GDM1 (cell line): ENCODE measurements at regions not wholly inside any gene's neighbourhood (a gene's known extent, or its start where the extent isn't known, plus 50 kb on each side); places are given as distances from the start of the nearest gene placed in this dataset.
"Not testable (repeated sequence)": the region's sequence is repeated elsewhere in the genome, so short reads cannot be mapped to it uniquely, and the experiment has no call there.

Source experiments
- DNase-seq: peaks from one replicate; lab custom pipeline; 2025; lab: John Stamatoyannopoulos, UW

DNA sequence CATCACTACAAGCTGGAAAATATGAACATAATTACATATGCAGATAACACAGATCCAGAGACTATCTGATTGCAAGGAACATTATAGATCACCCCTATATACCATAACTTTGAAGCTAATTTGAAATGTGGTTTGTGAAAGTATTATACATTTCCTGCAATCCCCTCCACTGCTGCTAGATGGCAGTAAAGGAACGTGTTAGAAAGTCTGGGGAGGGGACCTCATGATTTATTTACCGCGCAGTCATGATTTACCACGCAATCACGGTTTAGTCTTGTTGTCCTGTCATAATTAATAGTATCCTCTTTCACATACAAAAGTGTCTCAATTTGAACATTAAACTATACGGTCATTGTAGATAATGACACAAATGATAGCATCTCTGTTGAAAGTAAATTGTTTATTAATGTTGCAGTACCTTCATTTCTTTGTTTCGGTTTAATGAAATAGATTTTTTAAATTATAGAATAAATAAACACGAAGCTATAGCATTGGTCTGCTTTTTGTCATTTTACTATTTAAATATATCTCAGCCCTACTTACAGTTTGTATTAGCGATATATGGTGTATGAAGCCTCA is 145.3 kb upstream of the PRSS1 start:
- peak; percentile 52 for DNase-seq

DNA sequence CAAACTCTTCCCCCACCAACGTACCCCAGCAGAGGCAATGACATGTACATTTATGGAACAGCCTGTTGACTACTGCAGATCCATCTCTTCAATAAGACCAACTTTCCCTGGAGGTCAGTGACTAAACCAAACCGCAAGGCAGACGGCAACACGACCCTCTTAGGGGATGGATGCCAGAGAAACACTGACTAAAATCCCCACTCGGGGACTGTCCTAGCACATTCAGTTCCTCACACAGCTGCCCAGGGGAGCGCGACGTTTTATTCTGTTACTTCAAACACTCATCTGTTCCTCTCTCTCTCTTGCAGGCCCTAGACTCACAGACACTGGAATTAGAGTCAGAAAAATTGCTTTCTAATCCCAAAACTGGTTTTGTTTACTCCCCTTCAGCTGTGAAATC is 146.5 kb upstream of the PRSS1 start:
- no peak for DNase-seq

DNA sequence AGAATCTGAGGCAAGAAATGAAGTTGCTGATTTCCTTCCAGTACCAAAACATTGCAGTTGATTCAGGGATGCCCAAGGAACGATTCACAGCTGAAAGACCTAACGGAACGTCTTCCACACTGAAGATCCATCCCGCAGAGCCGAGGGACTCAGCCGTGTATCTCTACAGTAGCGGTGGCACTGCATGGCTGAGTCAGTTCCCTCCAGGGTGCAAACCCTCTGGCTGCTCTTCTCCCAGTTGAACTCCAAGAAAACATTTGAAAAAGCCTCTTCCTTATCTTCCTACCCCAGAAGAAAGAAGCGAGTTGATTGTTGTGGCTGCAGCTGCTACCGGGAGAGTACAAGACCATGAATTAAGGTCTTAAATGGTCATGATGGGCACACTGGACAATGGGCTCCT is 147.1 kb upstream of the PRSS1 start:
- DNase-seq, result no peak

DNA sequence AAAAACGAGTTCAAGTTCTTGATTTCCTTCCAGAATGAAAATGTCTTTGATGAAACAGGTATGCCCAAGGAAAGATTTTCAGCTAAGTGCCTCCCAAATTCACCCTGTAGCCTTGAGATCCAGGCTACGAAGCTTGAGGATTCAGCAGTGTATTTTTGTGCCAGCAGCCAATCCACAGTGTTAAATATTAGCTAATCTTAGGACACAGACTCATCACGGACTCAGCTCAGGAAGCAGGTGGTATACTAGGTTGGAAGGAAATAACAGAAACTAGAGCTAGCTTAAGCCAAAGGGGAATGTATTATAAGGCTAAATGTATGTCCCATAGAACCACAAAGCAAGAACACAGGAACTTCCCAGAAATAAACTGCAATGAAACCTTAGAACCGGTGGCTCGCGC is 151.0 kb upstream of the PRSS1 start:
- DNase-seq, result peak; percentile 57

DNA sequence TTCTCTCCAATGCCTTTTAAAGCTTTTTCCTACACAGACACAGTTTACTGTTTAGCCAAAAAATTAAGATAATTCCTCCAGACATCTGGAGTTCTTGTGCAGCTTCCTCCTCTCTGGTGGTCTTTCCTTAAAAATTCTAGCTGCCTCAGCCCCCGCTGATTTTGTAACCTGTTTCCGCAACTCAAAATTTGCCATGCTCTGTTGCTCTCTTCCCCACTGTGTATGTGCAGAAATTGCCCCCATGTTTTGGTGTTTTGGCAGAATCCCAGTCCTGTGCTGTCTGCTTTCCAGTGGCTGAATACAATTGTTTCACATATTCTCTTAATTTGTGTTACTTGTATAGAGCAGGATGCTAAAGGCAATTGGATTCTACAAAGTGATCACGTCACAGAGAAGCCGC is 151.7 kb upstream of the PRSS1 start:
- no peak for DNase-seq

DNA sequence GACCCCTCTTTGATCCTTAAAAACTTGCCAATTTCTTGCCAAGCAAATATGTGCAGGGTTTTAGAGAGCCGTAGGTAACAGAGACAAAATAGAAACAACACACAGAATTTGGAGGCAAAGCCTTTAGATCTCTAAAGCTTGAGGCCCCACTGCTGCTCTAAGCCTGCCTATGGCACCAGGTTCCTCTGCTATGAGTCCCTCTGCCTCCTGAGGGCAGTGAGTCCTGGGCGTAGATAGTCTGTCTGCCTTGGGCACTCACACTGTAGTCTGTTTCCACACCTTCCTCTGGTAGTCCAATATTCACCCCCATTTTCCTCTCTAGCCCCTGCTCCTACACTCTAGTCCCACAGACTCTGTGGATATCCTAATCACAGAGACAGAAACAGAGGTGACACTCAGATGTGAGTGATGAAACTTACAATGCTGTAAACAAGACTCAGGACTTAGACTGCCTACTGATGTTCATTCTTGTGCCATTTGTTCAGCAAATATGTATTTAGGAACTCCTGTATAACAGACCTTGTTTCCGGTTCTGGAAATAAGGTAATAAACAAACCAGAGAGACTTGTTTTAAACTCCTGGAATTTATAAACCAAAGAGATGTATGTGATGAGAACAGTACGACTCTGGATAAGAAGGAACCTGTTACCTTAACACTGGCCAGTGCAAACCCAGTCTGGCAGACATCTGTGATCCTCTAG is 153.3 kb upstream of the PRSS1 start:
- no peak for DNase-seq

DNA sequence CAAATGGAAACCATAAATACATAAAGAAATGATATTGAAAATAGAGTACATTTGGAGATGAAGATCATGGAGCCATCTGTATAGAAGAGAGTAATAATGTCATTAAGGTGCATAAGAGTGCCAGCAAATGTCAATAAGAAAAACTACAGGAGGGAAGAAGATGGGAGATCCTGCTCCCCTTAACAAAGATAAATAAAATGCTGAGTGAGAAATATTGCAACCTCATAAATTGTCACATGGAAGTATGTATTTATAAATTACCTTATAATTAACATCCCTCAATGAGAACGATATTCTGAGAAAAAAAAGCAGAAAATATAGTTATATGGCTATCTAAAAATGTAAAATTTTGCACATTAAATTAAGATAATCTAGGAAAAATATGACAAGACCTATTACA is 155.2 kb upstream of the PRSS1 start:
- no peak for DNase-seq

DNA sequence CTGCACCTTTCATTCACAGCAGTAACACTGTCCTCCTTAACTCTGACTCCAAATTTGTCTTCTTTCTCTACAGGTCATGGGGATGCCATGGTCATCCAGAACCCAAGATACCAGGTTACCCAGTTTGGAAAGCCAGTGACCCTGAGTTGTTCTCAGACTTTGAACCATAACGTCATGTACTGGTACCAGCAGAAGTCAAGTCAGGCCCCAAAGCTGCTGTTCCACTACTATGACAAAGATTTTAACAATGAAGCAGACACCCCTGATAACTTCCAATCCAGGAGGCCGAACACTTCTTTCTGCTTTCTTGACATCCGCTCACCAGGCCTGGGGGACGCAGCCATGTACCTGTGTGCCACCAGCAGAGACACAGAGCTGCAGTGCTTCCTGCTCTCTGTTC is 156.2 kb upstream of the PRSS1 start:
- DNase-seq, result no peak

DNA sequence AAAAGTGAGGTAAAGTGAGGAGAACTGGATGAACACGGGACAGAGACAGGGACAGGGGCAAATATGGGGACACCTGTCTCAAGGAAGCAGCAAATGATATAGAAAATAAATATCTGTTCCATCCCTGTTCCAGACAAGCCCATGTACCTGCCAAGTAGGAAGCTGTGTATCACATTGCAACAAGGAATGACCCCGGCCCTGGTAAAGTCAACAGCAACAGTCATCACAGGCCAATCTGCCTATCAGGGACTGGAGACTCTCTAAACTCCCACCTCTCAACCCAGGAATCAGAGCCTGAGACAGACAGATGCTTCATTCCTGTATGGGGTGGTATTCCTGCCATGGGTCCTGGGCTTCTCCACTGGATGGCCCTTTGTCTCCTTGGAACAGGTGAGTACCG is 156.6 kb upstream of the PRSS1 start:
- DNase-seq, result no peak

DNA sequence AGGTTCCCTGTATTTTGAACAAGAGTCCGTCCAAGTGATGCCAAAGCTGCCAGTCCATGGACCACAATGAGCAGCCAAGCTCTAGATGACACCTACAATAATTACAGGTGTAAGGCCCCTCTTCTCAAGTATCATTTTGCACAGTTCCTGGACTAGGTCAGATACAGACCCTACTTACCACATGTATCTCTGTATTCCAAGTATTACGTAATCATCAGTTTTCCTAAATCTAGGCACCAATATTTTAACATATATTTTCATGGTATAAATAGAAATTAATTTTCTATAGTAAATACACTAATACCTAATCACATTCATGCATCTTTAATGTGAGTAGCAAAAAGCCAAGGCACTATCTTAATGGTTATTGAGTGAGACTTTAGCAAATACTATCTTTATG is 157.0 kb upstream of the PRSS1 start:
- no peak for DNase-seq

DNA sequence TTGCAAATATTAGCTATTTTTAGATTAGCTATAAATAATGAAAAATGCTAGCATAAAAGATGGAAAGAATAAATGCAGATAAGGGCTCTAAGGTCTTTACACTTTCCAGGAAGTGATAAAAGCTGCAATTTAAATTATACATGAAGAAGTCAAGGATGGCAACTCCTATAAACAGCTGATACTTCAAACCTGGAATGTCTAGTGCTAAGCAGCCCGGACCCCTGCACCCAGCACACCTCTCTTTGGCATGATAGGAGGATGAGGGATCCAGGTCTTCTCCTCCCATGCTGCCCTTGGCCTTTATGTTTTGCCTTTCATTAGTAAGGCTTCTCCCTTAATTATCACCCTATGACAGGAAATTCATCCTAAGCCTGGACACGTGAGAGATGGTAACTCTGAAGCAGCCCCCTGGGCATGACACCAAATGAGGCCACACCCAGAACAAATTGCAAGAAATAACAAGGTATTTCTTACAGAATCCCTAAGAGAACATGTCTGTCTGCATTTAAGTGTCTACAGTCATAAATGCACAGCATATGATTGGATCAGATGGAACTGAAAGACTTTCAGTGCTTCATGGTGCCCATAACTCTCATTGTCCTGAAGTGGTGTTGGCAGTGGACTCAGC is 158.3 kb upstream of the PRSS1 start:
- DNase-seq, result no peak

DNA sequence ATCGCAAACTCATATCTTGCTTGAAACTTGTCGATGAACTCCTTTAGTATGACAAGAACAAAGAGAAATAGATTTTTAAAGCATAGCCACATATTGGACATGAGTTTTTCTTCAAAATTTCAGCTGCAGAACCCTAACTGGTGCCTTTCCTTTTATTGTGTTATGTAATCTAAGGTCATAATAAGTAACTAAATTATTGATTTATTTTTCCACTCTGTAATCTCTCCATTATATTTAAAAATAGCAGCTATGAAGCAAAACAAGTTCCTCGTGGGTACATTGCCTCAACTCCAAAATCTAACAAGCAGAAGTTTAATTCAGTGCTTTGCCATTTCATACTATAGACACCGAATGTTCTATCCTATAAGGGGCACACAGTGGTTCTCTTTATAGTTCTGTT is 159.2 kb upstream of the PRSS1 start:
- no peak for DNase-seq

DNA sequence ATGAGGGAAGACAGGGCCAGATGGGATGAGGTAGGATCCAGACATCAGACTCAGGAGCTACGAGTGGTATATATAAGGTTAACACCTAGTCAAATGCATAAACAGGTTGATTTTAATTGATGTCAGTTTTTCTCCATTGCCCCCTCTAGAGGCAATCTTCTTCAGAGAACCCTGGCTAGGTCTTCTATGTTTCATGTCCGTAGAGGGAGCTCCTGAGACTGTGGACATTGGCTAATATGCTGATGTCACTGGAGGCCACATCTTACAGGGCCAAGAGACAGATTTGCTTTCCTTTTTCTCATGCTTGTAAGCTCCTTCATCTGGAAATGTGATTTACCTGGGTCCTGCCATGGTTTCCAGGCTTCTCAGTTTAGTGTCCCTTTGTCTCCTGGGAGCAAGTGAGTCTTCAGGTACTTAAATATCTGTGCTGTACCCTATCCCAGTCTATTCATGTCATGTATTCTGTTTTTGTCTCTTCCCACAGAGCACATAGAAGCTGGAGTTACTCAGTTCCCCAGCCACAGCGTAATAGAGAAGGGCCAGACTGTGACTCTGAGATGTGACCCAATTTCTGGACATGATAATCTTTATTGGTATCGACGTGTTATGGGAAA is 161.6 kb upstream of the PRSS1 start:
- DNase-seq, result peak; percentile 45

DNA sequence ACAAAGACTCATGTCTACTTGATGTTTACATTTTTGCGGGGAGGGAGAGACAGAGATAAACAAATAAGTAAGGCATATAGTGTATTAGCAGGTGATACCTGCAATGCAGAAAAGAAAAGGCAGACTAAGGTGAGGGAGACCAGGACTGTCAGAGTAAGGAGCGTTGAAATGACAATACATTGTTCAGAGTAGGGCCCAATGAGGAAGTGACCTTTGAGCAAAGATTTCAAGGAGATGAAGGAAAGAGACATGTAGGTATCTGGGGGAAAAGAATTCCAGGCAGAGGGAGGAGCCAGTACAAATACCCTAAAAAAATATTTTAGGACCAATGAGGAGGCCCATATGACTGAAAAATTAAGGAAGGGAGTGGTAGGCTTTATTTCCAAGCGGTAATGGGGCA is 162.7 kb upstream of the PRSS1 start:
- DNase-seq, result no peak

DNA sequence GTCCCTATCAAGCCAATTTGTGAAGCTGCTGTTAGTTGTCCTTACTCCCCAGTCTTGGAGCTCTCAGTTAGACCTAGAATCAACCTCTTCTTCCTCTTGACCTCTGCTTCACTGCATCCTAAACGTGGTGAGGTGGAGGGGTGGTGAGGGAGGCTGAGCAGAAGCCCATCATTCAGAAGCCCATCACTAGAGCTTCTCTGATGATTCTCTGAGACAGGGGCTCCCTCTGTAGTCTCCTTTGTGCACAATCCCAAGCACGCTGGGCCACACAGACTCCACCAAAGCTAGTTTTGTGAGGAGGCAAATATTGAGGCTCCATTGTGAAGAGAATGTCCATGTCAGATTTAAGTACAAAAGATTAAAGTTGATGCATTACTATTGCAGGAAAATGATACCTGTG is 163.8 kb upstream of the PRSS1 start:
- peak; percentile 47 for DNase-seq

DNA sequence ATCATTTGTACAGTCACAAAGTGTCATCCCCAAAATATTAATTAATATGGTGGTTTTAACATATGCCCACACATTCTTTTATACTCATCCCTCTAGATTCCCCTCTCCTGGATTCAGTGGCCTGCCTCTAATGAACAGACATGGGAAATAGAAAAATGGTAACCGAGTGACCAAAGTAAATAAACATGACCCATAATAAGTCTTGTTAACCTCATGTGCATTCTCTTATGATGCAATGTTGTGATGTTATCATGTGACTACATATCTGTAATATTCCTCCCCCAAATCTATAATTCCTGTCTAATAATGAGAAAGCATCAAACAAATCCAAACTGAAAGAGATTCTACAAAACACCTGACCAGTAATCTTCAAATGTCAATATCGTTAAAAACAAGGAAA is 164.5 kb upstream of the PRSS1 start:
- DNase-seq, result no peak

DNA sequence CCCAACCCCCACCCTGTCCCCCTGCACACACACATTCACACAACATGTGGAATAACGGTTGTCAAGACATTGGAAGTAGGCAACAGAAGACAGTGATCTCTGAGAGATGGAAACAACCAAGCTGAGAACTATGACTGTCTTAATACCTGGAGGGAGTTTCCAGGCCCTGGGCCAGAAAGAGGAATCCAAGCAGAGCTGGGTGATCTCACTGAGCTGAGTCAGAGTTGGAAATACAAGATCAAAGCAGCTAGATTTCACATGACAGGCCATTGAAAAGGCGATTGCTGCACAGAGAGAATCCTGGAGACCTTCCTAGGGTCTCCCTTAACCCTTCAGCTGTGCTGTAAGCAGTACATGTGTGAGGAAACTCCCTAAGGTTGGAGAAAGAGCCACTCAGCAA is 165.8 kb upstream of the PRSS1 start:
- DNase-seq, result no peak

DNA sequence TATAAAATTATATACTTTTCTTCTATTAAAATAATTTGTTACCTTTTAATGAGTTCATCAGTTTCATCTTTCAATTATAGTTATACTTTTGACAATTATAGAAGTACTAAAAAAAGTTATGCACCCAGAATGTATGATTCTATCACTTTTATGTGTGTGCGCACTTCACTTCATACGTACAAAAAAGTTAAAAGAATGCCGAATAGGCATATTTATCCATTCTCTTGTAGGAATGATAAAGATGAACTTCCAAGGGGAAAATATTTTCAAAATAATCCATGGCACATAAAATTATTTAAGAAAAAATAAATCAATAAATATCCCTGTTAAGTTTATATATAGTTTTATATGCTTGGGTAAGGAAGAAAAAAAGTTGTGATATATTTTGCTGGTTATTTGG is 166.9 kb upstream of the PRSS1 start:
- DNase-seq, result no peak

DNA sequence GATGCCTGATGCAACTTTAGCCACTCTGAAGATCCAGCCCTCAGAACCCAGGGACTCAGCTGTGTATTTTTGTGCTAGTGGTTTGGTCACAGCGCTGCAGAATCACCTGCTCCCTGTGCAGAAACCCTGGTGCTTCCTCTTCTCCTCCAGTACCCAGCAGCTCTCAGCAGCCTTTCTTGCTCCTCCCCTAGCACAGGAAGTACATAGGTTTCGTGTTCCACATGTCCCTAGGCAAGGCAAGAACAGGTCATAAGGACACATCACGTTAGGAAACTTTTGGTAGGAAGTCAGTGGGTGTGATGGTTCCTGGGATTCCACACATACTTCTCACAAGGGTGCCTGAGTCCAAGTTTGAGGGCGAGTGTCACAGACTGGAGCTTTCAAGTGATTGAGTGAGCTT is 167.9 kb upstream of the PRSS1 start:
- DNase-seq, result peak; percentile 81

DNA sequence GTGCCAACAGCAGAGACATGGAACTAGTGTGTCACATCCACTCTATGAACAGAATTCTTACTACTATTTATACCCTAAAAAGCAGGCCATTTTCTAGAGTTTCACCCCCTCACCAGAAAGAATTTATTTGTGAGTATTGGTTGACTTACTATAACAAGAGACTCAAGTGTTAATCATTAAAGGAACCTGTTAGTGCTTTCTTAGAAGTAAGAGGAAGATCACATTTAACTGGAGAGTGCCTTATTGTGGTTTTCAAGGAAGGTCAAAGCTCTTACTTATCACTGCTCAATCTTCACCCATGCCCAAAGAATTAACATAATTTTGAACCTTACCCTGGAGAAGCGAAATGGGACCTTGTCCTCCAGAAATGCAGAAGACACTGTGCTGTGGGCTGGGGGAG is 169.3 kb upstream of the PRSS1 start:
- DNase-seq, result no peak

DNA sequence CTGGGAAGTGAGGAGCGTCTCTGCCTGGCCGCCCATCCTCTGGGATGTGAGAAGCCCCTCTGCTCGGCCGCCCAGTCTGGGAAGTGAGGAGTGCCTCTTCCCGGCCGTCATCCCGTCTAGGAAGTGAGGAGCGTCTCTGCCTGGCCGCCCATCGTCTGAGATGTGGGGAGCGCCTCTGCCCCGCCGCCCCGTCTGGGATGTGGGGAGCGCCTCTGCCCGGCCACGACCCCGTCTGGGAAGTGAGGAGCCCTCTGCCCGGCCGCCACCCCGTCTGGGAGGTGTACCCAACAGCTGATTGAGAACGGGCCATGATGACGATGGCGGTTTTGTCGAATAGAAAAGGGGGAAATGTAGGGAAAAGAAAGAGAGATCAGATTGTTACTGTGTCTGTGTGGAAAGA is 173.9 kb upstream of the PRSS1 start:
- not testable (repeated sequence) for DNase-seq

DNA sequence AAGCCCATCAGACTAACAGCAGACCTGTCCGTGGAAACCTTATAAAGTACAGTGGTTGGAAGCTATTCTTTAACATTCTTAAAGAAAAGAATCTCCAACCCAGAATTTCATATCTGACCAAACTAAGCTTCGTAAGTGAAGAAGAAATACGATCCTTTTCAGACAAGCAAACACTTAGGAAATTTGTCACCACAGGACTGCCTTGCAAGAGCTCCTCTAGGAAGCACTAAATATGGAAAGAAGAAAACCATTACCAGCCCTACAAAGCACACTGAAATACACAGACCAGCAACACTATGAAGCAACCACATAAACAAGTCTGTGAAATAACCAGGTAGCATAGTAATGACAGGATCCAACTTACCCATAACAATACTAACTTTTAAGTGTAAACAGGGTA is 177.7 kb upstream of the PRSS1 start:
- no peak for DNase-seq

DNA sequence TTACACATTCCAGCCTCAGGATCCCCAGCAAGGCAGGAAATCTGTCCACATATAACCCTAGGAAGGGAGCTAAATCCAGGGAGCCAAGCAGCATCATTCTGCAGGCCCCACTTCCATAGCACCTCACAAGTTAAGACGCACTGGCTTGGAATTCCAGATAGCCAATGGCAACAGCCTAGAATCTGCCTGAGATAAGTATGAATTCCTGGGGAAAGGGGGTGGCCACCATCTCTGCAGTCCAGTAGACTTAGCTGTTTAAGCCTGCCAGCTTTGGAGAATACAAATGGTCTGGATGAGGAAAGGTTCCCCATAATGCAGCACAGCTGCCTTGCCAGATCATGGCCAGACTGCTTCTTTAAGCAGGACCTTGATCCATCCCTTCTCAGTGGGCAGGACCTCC is 179.4 kb upstream of the PRSS1 start:
- DNase-seq, result no peak
